Fibroblast of the aortic adventitia (primary cell): ENCODE measurements at regions not wholly inside any gene's neighbourhood (a gene's known extent, or its start where the extent isn't known, plus 50 kb on each side); places are given as distances from the start of the nearest gene placed in this dataset.

ENCODE experiments used
- DNase-seq: peaks from one replicate; pipeline ENCODE4 v3.0.0-alpha.2; 2010; ENCODE audit warnings: low read depth
- H3K4me3 ChIP-seq: 2 replicates; pipeline ENCODE4 v1.5.1; 2011; ENCODE audit warnings: low read depth, mild to moderate bottlenecking, control low read depth, low read length, moderate library complexity
- TF ChIP-seq, protein P1 (sequence below): IDR thresholded peaks from 2 replicates; pipeline ENCODE4 v1.5.1; 2011; ENCODE audit warnings: mild to moderate bottlenecking, low read length, control low read depth, inconsistent platforms; ENCODE audit not compliant: insufficient read depth

DNA sequence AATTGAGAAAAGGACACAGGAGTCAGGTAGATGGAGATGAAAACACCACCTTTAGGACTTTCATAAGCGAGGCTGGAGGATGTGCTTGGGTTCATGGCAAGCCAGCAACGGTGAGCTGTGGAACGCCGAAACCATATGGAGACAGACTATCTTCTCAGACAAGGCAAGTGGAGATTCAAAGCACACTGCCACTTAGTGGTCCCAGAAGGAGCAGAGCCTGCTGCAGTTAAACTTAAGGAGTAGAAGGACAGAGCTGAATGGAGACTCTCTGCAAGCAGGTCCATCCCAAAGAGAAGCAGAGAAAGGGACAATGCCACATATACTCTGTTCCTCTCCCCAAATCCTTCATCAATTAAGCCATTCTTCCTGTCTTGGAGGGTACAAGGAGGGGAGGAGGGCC, 236.3 kb upstream of the HABP2 start:
- TF ChIP-seq, protein P1, sequence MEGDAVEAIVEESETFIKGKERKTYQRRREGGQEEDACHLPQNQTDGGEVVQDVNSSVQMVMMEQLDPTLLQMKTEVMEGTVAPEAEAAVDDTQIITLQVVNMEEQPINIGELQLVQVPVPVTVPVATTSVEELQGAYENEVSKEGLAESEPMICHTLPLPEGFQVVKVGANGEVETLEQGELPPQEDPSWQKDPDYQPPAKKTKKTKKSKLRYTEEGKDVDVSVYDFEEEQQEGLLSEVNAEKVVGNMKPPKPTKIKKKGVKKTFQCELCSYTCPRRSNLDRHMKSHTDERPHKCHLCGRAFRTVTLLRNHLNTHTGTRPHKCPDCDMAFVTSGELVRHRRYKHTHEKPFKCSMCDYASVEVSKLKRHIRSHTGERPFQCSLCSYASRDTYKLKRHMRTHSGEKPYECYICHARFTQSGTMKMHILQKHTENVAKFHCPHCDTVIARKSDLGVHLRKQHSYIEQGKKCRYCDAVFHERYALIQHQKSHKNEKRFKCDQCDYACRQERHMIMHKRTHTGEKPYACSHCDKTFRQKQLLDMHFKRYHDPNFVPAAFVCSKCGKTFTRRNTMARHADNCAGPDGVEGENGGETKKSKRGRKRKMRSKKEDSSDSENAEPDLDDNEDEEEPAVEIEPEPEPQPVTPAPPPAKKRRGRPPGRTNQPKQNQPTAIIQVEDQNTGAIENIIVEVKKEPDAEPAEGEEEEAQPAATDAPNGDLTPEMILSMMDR = no peak
- no peak for DNase-seq
- no peak overlapping the region for H3K4me3 ChIP-seq

DNA sequence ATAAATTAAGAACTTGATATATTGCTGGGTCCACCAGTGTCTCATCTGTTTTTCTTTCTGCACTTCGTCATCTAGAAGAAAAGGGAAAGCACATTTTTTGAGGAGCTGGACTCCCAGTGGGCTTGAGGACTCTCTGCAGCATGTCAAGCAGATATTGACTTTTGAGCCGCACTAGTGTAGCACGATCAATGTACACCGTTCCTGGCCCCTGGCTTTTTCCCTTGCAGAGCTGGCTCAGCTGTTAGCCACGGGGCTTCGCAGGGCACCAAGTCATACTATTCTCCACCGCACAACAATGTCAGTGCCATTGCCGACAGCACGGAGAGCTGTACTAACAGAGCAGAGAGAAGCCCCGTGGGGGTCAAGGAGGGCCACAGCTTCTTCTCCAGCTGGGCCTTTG, 235.4 kb upstream of the HABP2 start:
- TF ChIP-seq, protein P1 = no peak
- no peak overlapping the region for H3K4me3 ChIP-seq
- no peak for DNase-seq

DNA sequence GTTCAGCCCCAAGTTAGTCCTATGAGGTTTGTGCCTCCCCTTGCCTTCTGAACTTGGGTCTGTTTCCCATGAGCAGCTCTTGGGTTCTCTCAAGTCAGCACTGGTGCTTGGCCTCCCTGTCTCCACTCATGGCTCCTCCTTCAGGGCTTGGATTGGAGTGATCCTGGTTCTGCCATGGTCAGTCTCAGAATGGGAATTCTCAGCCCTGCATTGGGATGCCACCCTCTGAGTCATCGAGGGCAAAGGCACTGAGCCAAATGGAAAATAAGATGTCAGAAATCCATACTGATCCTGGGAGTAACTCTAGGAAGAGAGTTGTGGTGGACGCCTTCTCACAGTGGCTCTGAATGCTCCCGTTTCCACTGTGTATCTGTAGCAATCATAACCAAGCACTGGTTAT, 233.4 kb upstream of the HABP2 start:
- TF ChIP-seq, protein P1 = no peak
- no peak for DNase-seq
- no peak overlapping the region for H3K4me3 ChIP-seq

DNA sequence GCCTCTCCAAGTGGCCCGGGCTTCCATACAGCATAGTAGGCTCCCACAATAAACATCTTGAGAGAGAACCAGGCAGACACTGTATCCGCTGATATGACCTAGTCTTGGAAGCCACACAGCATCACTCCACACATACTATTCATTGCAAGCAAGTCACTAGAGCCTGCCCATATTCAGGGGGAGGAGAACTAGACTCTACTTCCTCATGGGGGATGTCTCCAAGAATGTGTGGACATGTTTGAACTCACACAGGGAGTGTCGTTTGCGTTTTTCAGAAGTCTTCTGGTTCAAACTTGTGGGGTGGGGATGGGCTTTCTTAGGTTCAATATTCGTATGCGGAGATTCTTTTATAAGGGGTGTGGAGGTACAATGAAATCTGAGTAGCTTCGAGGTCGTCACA, 232.6 kb upstream of the HABP2 start:
- no peak for DNase-seq
- TF ChIP-seq, protein P1 = no peak

DNA sequence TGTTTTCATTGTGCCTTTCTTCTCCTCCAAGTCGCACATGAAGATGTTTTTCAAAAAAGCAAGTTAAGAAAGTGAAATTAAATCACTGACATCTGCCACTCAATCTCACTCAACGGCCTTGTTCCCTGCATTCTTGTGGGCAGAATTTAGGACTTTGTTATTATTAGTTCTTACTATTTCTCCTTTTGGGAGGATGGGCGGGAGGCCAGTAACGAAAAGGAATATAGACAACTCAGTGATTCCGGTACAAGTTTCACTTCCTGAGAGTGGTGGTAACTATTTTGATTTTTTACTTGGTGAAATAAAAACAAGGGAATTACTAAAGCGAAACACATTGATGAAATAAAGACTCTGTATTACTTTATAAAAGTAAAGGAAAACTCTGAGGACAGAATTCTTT, 231.9 kb upstream of the HABP2 start:
- TF ChIP-seq, protein P1 = no peak
- no peak overlapping the region for H3K4me3 ChIP-seq
- DNase-seq = no peak

More for the DNA sequence above, 232.6 kb upstream of the HABP2 start:
- no peak overlapping the region for H3K4me3 ChIP-seq

DNA sequence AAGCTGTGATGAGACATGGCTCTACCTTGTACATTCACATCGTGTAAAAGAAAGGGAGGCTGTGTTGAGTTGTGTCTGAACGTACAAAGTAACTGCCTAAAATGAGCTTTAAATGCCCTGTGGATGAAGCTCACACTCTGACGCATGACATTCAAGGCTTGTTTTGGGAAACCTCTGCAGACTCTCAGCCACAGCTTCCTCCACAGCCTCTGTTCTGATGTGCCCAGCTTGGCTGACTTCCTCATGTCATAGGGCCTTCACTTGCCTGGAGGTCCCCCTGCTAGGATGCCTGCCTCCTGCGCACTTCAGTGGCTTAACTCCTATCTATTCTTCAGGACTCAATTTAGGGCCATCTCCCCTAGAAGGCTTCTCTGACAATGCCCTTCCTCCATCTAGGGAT, 230.0 kb upstream of the HABP2 start:
- TF ChIP-seq, protein P1 = no peak
- no peak overlapping the region for H3K4me3 ChIP-seq
- DNase-seq = no peak

DNA sequence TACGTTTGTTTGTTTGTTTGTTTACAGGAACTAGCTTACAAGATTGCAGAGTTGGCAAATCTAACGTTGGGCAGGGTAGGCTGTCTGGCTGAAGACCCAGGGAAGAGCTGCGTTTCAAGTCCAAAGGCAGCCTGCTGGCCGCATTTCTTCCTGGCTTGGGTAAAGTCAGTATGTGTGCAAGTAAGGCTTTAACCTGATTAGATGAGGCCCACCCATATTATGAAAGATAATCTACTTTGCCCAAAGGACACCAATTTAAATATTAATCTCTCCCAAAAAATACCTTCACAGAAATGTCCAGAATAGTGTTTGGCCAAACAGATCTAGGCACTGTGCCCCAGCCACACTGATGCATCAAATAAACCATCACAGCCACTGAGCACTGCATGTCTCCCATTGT, 228.9 kb upstream of the HABP2 start:
- TF ChIP-seq, protein P1 = no peak
- H3K4me3 ChIP-seq = no peak overlapping the region
- no peak for DNase-seq
